ENCODE measurements at regions not wholly inside any gene's neighbourhood (a gene's known extent, or its start where the extent isn't known, plus 50 kb on each side); places are given as distances from the start of the nearest gene placed in this dataset.

- TF ChIP-seq EZH2 (IDR thresholded peaks at IDR 0.05; ENCODE audit: borderline replicate concordance) (no peak), CTCF (IDR thresholded peaks at IDR 0.05; ENCODE audit: poor library complexity) (no peak)
Observed at GRCh38 chr12:59158681-59159080, 238.4 kb upstream of the LRIG3 start.

All from hepatocyte (in vitro differentiated cells).